ENCODE measurements at regions not wholly inside any gene's neighbourhood (a gene's known extent, or its start where the extent isn't known, plus 50 kb on each side); places are given as distances from the start of the nearest gene placed in this dataset.

DNA sequence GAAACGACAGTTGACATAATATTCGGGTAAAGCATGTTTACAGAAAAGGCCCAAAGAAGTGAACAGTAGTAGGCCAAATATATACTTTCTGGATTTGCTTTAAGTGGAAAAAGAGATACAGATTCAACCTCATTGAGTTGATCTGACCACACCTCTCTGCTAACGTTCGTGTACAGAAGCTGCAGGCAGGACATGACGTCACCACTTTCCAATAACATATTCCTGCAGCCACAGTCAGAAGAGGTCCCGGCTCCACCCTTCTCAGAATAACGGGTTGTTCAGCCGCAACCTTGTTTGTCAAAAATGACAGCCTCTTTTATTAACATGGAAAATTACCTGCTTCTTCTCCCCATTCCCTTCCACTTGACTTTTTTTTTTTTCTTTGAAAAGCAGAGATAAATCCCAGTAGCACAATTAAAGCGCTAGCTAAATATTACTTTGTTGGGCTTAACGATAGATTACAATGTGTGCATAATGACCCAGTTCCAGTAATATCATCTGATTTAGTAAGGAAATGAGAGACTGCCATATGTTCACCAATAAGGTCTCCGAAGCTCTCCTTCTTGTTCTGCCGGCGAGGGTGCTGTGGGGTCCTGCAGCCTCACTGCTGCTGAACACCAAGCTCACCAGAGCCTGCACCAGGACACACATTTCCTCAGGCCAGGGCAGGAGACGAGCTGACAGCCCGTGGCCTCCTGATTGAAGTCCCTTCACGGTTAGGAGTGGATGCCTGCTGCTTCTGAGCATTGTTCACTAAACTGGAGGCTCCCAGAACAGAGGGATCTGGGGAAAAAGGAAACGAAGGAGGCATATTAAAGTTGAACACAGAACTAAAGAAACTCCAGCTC, 451.0 kb upstream of the SALL3 start:
- no peaks in the 10 kb centered on the region for H3K27me3 ChIP-seq (ENCODE audit: control insufficient read depth in 1 of 2, insufficient read depth in 2 of 2, low read length in 1 of 2)
- H3K4me3 ChIP-seq (ENCODE audit: low read length in 2 of 2): no peak overlapping the region
- intact Hi-C loops (cut with DNase I): no loop called here
- H3K4me1 ChIP-seq (ENCODE audit: control insufficient read depth in 1 of 2, insufficient read depth in 2 of 2, low read length in 2 of 2): no peaks in the 10 kb centered on the region
- WGBS, 2 donors: 69 to 75% methylated on average over 17 of the region's 17 CpGs
- H3K36me3 ChIP-seq (ENCODE audit: control insufficient read depth in 1 of 2, insufficient read depth in 2 of 2, low read length in 1 of 2): no peaks in the 10 kb centered on the region
- no peak for DNase-seq
- H3K27ac ChIP-seq (ENCODE audit: low read depth in 1 of 2, low read length in 2 of 2): no peak overlapping the region
- no peaks in the 10 kb centered on the region for H3K9me3 ChIP-seq (ENCODE audit: control insufficient read depth, low read length)
- ATAC-seq (ENCODE audit: low FRiP score): no peak

DNA sequence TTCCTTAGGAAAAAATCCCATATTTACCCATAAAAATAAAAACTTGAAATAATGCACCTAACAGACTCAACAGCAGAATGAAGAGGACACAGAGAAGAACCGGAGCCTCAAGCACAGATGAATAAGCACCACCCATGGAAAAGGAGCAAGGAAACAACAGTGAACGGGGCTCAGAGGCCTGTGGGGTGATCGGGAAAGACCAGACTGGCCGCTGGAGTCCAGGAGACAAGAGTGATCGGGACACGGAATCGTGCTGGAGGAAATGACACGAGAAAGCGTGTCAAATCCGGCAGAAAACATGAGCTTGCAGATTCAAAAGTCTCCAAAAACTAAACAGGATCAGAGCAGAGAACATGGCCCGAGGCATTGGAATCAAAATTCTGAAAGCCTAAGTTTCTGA, 448.0 kb upstream of the SALL3 start:
- ATAC-seq (ENCODE audit: low FRiP score) (no peak), DNase-seq (no peak)
- Histone ChIP-seq H3K4me3 (ENCODE audit: low read length in 2 of 2) (no peak overlapping the region), H3K9me3 (ENCODE audit: control insufficient read depth, low read length) (no peaks in the 10 kb centered on the region), H3K27ac (ENCODE audit: low read depth in 1 of 2, low read length in 2 of 2) (no peak overlapping the region), H3K36me3 (ENCODE audit: control insufficient read depth in 1 of 2, insufficient read depth in 2 of 2, low read length in 1 of 2) (no peaks in the 10 kb centered on the region), H3K27me3 (ENCODE audit: control insufficient read depth in 1 of 2, insufficient read depth in 2 of 2, low read length in 1 of 2) (peaks cover 0 to 2% of the 10 kb centered on the region in 2 donors), H3K4me1 (ENCODE audit: control insufficient read depth in 1 of 2, insufficient read depth in 2 of 2, low read length in 2 of 2) (no peaks in the 10 kb centered on the region)
- WGBS, 2 donors: 85 to 90% methylated on average over 11 of the region's 11 CpGs
- intact Hi-C loops (cut with DNase I): loop anchor here in 1 of 2 donors (10.0 kb wide), 1 partner anchor 57 kb away; no protein-coding TSS in a partner anchor

DNA sequence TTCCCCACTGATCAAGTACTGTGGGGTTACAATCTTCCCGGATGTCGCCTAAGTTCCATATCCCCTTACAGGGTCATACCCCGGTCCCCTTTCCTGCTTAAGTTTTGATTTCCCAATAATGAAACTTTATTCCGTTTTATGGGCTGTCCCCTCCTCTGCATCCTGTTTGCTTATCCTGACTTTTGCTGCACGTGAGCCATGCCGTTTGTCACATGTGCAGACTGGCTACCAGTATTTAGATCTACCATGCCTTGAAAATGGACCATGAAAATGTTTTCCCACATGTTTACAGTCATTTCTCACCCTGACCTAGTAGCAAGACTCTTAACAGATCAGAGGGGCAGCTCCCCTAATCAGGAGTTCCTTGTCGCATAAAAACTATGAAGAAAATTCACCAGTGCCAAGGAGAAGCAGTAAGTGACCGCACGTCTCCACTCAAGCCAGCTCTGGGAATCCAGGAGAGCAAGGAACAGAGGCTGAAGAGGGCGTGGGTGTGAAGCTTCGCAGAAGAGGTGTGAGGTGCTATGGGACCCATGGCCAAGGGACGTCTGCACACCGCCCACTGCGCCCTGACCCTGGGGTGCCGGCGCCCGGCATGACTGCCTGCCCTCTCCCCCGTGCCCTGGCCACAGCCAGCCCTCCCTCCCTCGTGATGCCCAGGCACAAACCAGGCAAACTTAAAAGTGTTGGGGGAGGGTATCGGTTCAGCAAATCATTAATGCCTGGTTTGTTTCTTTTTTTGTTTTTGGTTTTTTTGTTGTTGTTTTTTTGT, 440.8 kb upstream of the SALL3 start:
- no peak overlapping the region for H3K27ac ChIP-seq (ENCODE audit: low read depth in 1 of 2, low read length in 2 of 2)

DNA sequence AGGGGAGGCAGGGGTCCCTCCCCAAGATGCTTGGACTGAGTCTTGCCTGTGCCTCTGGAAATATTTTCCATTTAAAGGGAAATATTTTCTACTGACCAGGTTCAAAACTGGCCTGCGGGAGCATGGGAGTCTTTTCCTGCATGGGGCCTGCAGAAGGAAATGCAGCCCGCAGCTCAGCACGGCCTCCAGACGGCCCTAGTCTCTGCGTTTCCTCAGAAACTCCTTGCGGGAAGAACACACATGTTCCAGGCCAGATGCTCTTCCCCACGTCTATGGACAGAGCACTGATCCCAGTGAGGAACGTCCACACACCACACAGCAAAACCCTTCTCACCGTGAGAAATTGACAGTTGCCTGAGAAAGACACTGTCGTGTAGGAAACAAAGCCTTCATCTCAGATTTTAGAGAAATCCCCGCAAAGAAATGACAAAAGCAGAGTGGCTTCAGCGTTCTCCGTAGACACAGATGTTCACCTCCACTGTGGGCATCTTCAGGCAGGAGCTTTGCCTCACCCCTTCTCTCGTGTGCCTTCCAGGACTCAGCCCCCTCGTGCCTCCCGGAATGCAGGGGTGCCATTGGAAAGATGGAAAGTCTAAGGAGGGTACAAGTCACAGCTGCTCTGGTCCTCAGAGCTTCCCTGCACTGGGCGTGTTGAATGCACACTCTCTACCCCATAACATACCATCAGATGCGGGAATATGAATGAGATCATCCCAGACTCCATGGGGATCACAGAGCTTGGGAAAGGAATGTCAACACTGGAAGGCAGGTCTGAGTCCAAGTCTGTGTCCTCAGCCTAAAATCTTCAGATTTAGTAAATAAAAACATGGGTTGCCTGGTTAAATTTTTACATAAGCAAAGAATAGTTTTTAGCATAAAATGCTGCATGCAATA, 438.7 kb upstream of the SALL3 start:
- Histone ChIP-seq H3K4me3 (ENCODE audit: low read length in 2 of 2) (no peak overlapping the region), H3K27ac (ENCODE audit: low read depth in 1 of 2, low read length in 2 of 2) (no peak overlapping the region), H3K27me3 (ENCODE audit: control insufficient read depth in 1 of 2, insufficient read depth in 2 of 2, low read length in 1 of 2) (no peaks in the 10 kb centered on the region), H3K9me3 (ENCODE audit: control insufficient read depth, low read length) (no peaks in the 10 kb centered on the region), H3K36me3 (ENCODE audit: control insufficient read depth in 1 of 2, insufficient read depth in 2 of 2, low read length in 1 of 2) (no peaks in the 10 kb centered on the region), H3K4me1 (ENCODE audit: control insufficient read depth in 1 of 2, insufficient read depth in 2 of 2, low read length in 2 of 2) (no peaks in the 10 kb centered on the region)
- DNase-seq (no peak), ATAC-seq (ENCODE audit: low FRiP score) (peak; percentile 22)
- 68 to 86% methylated on average over 18 of the region's 18 CpGs for WGBS, 2 donors
- intact Hi-C loops (cut with DNase I): no loop called here

More for the DNA sequence above, 440.8 kb upstream of the SALL3 start:
- intact Hi-C loops (cut with DNase I): loop anchor here in 1 of 2 donors (10.0 kb wide), 1 partner anchor 64 kb away; no protein-coding TSS in a partner anchor
- 86 to 88% methylated on average over 20 of the region's 20 CpGs for whole genome bisulfite sequencing, 2 donors
- Histone ChIP-seq H3K36me3 (ENCODE audit: control insufficient read depth in 1 of 2, insufficient read depth in 2 of 2, low read length in 1 of 2) (no peaks in the 10 kb centered on the region), H3K4me1 (ENCODE audit: control insufficient read depth in 1 of 2, insufficient read depth in 2 of 2, low read length in 2 of 2) (no peaks in the 10 kb centered on the region), H3K27me3 (ENCODE audit: control insufficient read depth in 1 of 2, insufficient read depth in 2 of 2, low read length in 1 of 2) (peaks cover 0 to 2% of the 10 kb centered on the region in 2 donors), H3K4me3 (ENCODE audit: low read length in 2 of 2) (no peak overlapping the region), H3K9me3 (ENCODE audit: control insufficient read depth, low read length) (no peaks in the 10 kb centered on the region)
- ATAC-seq (ENCODE audit: low FRiP score) (no peak), DNase-seq (no peak)

DNA sequence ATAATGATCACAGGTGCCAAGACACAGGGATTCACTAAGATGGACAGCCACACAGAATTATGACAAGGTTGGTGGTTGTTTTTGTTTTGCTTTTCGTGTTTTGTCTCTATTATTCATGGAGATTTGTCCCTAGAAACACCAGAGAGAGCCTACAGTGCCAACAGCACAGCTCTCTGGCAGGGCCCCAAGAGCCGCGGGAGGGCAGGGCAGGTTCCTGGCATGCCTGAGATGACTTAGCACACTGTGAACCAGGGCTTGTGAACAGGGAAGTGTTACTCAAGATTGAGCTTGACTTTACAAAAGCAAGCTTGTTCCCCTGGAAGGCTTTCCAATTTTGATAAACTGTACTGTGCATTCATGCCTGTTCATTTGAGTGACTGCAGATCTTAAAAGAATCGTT, 437.4 kb upstream of the SALL3 start:
- intact Hi-C loops (cut with DNase I): no loop called here
- no peaks in the 10 kb centered on the region for H3K9me3 ChIP-seq (ENCODE audit: control insufficient read depth, low read length)
- WGBS, 2 donors: 0% methylated on average over 4 of the region's 4 CpGs
- ATAC-seq (ENCODE audit: low FRiP score) (no peak), DNase-seq (peak in 1 of 2 donors; percentile 70)
- H3K4me3 ChIP-seq (ENCODE audit: low read length in 2 of 2): no peak overlapping the region
- H3K27ac ChIP-seq (ENCODE audit: low read depth in 1 of 2, low read length in 2 of 2): no peak overlapping the region
- H3K4me1 ChIP-seq (ENCODE audit: control insufficient read depth in 1 of 2, insufficient read depth in 2 of 2, low read length in 2 of 2): no peaks in the 10 kb centered on the region
- H3K36me3 ChIP-seq (ENCODE audit: control insufficient read depth in 1 of 2, insufficient read depth in 2 of 2, low read length in 1 of 2): no peaks in the 10 kb centered on the region
- no peaks in the 10 kb centered on the region for H3K27me3 ChIP-seq (ENCODE audit: control insufficient read depth in 1 of 2, insufficient read depth in 2 of 2, low read length in 1 of 2)

DNA sequence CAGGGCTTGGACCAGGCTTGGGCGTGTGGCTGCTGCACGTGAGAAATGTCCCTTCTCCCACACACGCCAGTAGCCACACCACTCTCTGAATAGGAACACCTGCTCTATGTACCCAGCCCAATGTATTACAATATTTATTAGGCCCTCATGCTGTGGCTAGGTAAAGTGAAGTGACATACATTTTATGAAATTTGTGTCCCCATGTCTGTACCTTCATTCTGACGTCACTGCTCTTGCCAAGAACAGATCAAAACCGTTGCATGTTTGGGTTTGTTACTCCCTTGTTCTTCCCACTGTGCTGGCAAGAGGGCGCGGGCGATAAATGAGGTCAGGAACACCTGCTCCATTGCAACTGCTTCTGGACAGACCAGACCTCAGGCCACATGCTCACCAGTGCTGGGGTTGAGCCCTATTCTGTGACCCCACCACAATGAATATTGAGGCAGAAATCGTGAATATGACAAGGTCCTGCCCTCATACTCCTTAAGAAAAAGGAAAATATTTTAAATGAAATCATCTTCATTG, 436.4 kb upstream of the SALL3 start:
- H3K27ac ChIP-seq (ENCODE audit: low read depth in 1 of 2, low read length in 2 of 2): no peak overlapping the region
- WGBS, 2 donors: 77 to 79% methylated on average over 9 of the region's 9 CpGs
- no peak overlapping the region for H3K4me3 ChIP-seq (ENCODE audit: low read length in 2 of 2)
- no peaks in the 10 kb centered on the region for H3K9me3 ChIP-seq (ENCODE audit: control insufficient read depth, low read length)
- H3K4me1 ChIP-seq (ENCODE audit: control insufficient read depth in 1 of 2, insufficient read depth in 2 of 2, low read length in 2 of 2): no peaks in the 10 kb centered on the region
- intact Hi-C loops (cut with DNase I): no loop called here
- ATAC-seq (ENCODE audit: low FRiP score): no peak
- H3K36me3 ChIP-seq (ENCODE audit: control insufficient read depth in 1 of 2, insufficient read depth in 2 of 2, low read length in 1 of 2): no peaks in the 10 kb centered on the region
- H3K27me3 ChIP-seq (ENCODE audit: control insufficient read depth in 1 of 2, insufficient read depth in 2 of 2, low read length in 1 of 2): no peaks in the 10 kb centered on the region
- no peak for DNase-seq

DNA sequence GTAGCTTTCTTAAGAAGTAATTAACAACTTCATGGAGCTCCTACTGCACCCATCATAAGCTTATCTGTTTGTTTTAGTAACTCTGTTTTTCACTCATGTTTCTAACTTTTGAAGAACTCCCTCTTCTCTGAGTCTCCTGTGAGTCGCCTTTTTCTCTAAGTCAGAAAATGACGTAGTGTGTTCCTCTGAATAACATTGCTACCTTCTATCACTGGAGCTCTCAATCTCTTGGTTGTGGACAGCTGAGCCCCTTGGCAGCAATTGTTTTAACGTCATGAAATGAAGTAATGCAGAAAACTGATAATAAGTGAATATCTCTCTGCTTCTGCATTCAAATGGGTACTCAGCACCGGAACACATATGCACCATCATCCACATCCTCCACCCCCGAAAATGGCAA, 433.3 kb upstream of the SALL3 start:
- Histone ChIP-seq H3K4me1 (ENCODE audit: control insufficient read depth in 1 of 2, insufficient read depth in 2 of 2, low read length in 2 of 2) (no peaks in the 10 kb centered on the region), H3K27me3 (ENCODE audit: control insufficient read depth in 1 of 2, insufficient read depth in 2 of 2, low read length in 1 of 2) (peaks cover 0 to 4% of the 10 kb centered on the region in 2 donors), H3K4me3 (ENCODE audit: low read length in 2 of 2) (no peak overlapping the region), H3K9me3 (ENCODE audit: control insufficient read depth, low read length) (peaks cover 1% of the 10 kb centered on the region), H3K36me3 (ENCODE audit: control insufficient read depth in 1 of 2, insufficient read depth in 2 of 2, low read length in 1 of 2) (no peaks in the 10 kb centered on the region), H3K27ac (ENCODE audit: low read depth in 1 of 2, low read length in 2 of 2) (no peak overlapping the region)
- intact Hi-C loops (cut with DNase I): no loop called here
- 32 to 34% methylated on average over 5 of the region's 5 CpGs for WGBS, 2 donors
- no peak for DNase-seq
- no peak for ATAC-seq (ENCODE audit: low FRiP score)

DNA sequence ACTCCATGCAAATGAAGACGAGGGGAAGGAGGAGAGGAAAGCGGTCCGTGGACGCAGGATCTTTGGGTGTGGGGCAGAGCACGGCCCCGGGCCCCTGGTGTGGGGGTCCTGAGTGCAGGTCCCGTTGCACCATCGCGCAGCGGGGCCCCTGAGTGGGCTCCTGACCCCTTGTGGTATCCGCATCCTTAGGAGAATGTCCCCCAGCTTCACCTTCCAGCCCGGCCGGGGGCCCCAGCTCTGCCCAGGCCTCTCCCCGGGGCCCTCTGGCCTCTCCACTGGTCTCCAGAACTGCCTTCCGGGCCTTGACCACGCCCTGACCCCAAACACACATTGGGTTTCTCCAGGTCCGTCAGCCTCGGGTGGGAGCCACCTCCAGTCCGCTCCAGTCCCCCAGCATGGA, 431.8 kb upstream of the SALL3 start:
- 94 to 96% methylated on average over 17 to 19 of the region's 19 CpGs for WGBS, 2 donors
- intact Hi-C loops (cut with DNase I): no loop called here

More for the DNA sequence above, 431.8 kb upstream of the SALL3 start:
- no peaks in the 10 kb centered on the region for H3K36me3 ChIP-seq (ENCODE audit: control insufficient read depth in 1 of 2, insufficient read depth in 2 of 2, low read length in 1 of 2)
- no peaks in the 10 kb centered on the region for H3K4me1 ChIP-seq (ENCODE audit: control insufficient read depth in 1 of 2, insufficient read depth in 2 of 2, low read length in 2 of 2)
- ATAC-seq (ENCODE audit: low FRiP score) (no peak), DNase-seq (no peak)
- no peak overlapping the region for H3K27ac ChIP-seq (ENCODE audit: low read depth in 1 of 2, low read length in 2 of 2)
- peaks cover 1% of the 10 kb centered on the region for H3K9me3 ChIP-seq (ENCODE audit: control insufficient read depth, low read length)
- H3K4me3 ChIP-seq (ENCODE audit: low read length in 2 of 2): no peak overlapping the region
- H3K27me3 ChIP-seq (ENCODE audit: control insufficient read depth in 1 of 2, insufficient read depth in 2 of 2, low read length in 1 of 2): peaks cover 0 to 4% of the 10 kb centered on the region in 2 donors

Measured in aorta (tissue), 5 donors.